Upper lobe of right lung (tissue), 1 donor: ENCODE measurements at regions not wholly inside any gene's neighbourhood (a gene's known extent, or its start where the extent isn't known, plus 50 kb on each side); places are given as distances from the start of the nearest gene placed in this dataset.
A peak's percentile ranks its signal among the peaks of the same experiment; 100 is the strongest.
"Not testable (repeated sequence)": the region's sequence is repeated elsewhere in the genome, so short reads cannot be mapped to it uniquely, and the experiment has no call there.

ENCODE experiments used
- ATAC-seq: fragments of 200-7000 bp; cut with Tn5 transposase; one replicate; pipeline ENCODE4 v1.9.1; 2020; ENCODE audit warnings: mild to moderate bottlenecking, moderate library complexity
- DNase-seq: peaks from one replicate; pipeline ENCODE4 v3.0.0-alpha.2; 2020
- H3K27ac ChIP-seq: fragments of 200-600 bp; one replicate; pipeline ENCODE4 v1.8.0; 2022
- H3K27me3 ChIP-seq: fragments of 200-600 bp; one replicate; pipeline ENCODE4 v1.8.0; 2022; ENCODE audit warnings: mild to moderate bottlenecking
- H3K36me3 ChIP-seq: fragments of 200-600 bp; one replicate; pipeline ENCODE4 v1.8.0; 2022
- H3K4me1 ChIP-seq: fragments of 200-600 bp; one replicate; pipeline ENCODE4 v1.8.0; 2022
- H3K4me3 ChIP-seq: fragments of 200-600 bp; one replicate; pipeline ENCODE4 v1.8.0; 2022; ENCODE audit warnings: mild to moderate bottlenecking
- H3K9me3 ChIP-seq: fragments of 200-600 bp; one replicate; pipeline ENCODE4 v1.8.0; 2022
- intact Hi-C: fragments of 100-400 bp; cut with DNase I; formaldehyde crosslinking; loops from one replicate; pipeline ENCODE4 v1.11.0; 2022
- TF ChIP-seq, protein P1 (sequence below): fragments of 200-600 bp; IDR thresholded peaks from one replicate; pipeline ENCODE4 v1.8.0; 2022; ENCODE audit warnings: antibody characterized with exemption
- donor health status: DM: no; HTN: yes; CAD: no; lungs with severe emphysema.

DNA sequence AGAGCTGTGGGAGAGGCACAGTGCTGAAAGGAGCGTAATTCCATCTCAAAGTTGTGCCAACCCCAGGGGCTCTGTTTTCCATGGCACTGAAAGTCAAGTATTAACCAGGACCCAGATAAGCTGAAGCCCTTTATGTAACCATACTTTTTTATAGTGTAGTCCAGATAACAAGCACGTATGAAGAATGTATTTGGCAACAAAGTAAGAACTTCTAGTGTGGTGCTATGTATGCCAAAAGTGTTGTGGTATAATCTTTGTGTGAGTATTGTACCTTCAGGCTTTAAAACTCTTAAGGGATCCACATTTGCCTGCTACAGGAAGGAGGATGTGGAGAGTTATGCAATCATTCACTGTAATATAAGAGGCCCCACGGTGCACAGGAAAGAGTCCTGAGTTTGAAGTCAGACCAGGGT, 129.4 kb downstream of the IBTK start:
- intact Hi-C loops: no loop called here
- no peaks in the 10 kb centered on the region for H3K4me1 ChIP-seq
- H3K36me3 ChIP-seq: no peaks in the 10 kb centered on the region
- DNase-seq (no peak), ATAC-seq (peak; percentile 16)
- H3K27ac ChIP-seq: no peak overlapping the region
- no peaks in the 10 kb centered on the region for H3K27me3 ChIP-seq
- TF ChIP-seq, protein P1, sequence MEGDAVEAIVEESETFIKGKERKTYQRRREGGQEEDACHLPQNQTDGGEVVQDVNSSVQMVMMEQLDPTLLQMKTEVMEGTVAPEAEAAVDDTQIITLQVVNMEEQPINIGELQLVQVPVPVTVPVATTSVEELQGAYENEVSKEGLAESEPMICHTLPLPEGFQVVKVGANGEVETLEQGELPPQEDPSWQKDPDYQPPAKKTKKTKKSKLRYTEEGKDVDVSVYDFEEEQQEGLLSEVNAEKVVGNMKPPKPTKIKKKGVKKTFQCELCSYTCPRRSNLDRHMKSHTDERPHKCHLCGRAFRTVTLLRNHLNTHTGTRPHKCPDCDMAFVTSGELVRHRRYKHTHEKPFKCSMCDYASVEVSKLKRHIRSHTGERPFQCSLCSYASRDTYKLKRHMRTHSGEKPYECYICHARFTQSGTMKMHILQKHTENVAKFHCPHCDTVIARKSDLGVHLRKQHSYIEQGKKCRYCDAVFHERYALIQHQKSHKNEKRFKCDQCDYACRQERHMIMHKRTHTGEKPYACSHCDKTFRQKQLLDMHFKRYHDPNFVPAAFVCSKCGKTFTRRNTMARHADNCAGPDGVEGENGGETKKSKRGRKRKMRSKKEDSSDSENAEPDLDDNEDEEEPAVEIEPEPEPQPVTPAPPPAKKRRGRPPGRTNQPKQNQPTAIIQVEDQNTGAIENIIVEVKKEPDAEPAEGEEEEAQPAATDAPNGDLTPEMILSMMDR: no peak
- no peak overlapping the region for H3K4me3 ChIP-seq
- no peaks in the 10 kb centered on the region for H3K9me3 ChIP-seq

DNA sequence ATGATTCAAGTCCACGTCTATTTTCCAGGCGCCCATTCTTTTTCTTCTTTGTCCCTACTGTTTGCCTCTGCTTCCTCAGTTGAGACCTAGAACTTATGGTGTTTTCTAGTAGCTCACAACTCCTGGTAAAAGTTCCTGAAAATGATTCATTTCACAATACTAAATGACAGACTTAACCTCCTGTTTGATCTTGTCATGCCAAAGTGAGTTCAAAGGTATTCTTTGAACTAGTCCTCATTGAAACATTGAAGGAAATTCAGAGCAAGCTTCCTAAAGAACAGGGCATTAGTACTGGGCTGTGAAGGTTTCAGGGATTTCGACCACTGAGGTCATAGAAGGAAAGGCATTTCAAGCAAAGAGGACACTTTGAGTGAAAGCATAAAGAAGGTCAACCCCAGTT, 132.8 kb downstream of the IBTK start:
- intact Hi-C loops: no loop called here
- ATAC-seq: no peak
- no peaks in the 10 kb centered on the region for H3K4me1 ChIP-seq

DNA sequence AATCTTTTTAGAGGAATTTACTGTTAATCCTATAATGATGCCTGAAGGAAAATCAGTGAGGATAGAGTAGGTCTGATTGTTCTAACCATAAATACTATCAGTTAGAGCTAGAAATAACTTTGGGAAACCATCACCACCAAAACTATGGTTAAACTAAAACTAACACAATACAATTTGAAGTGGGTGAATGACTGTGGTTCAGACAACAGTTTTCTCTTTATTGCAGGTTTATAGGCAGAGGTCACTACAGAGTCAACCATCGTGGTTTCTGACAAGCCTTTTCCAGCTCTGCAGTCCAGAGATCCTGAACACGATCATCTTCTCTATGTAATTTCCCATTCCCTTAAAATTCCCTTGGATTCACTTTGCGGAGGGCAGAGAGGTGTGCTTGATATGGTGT, 134.3 kb downstream of the IBTK start:
- Histone ChIP-seq H3K4me3 (no peak overlapping the region), H3K27ac (no peak overlapping the region), H3K27me3 (no peaks in the 10 kb centered on the region), H3K36me3 (no peaks in the 10 kb centered on the region), H3K9me3 (no peaks in the 10 kb centered on the region), H3K4me1 (no peaks in the 10 kb centered on the region)
- no peak for ATAC-seq
- intact Hi-C loops: no loop called here
- DNase-seq: no peak
- TF ChIP-seq, protein P1: no peak

More for the DNA sequence above, 132.8 kb downstream of the IBTK start:
- H3K36me3 ChIP-seq: no peaks in the 10 kb centered on the region
- no peaks in the 10 kb centered on the region for H3K9me3 ChIP-seq
- no peaks in the 10 kb centered on the region for H3K27me3 ChIP-seq
- H3K27ac ChIP-seq: no peak overlapping the region
- TF ChIP-seq, protein P1: no peak
- no peak for DNase-seq
- H3K4me3 ChIP-seq: no peak overlapping the region

DNA sequence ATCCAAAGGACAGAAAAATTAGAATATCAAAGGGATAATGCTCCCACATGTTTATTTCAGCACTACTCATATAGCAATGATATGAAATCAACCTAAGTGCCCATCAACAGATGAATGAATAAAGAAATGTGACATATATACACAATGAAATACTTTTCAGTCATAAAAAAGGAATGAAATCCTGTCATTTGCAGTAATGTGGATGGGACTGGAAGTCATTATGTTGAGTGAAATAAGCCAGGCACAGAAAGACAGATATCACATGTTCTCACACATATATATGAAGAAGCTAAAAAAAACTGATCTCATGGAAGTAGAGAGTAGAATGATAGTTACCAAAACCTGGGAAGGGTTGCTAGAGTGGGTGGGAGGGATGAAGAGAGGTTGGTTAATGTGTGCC, 135.7 kb downstream of the IBTK start:
- intact Hi-C loops: no loop called here
- Histone ChIP-seq H3K36me3 (no peaks in the 10 kb centered on the region), H3K27ac (no peak overlapping the region), H3K4me3 (no peak overlapping the region), H3K4me1 (no peaks in the 10 kb centered on the region), H3K9me3 (no peaks in the 10 kb centered on the region), H3K27me3 (no peaks in the 10 kb centered on the region)
- ATAC-seq: no peak
- no peak for DNase-seq
- TF ChIP-seq, protein P1: no peak

DNA sequence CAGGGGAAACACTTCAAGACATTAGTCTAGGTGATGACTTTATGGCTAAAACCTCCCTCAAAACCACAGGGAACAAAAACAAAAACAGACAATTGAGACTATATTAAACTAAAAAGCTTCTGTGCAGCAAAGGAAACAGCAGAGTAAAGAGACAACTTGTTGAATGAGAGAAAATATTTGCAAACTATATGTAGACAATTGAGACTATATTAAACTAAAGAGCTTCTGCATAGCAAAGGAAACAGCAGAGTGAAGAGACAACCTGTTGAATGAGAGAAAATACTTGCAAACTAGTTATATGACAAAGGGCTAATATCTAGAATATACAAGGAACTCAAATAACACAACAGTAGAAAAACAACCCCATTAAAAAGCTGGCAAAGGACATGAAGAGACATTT, 136.4 kb downstream of the IBTK start:
- Histone ChIP-seq H3K9me3 (no peaks in the 10 kb centered on the region), H3K27me3 (no peaks in the 10 kb centered on the region), H3K36me3 (no peaks in the 10 kb centered on the region), H3K27ac (no peak overlapping the region), H3K4me1 (no peaks in the 10 kb centered on the region), H3K4me3 (no peak overlapping the region)
- no peak for DNase-seq
- intact Hi-C loops: no loop called here
- no peak for ATAC-seq
- TF ChIP-seq, protein P1: no peak

DNA sequence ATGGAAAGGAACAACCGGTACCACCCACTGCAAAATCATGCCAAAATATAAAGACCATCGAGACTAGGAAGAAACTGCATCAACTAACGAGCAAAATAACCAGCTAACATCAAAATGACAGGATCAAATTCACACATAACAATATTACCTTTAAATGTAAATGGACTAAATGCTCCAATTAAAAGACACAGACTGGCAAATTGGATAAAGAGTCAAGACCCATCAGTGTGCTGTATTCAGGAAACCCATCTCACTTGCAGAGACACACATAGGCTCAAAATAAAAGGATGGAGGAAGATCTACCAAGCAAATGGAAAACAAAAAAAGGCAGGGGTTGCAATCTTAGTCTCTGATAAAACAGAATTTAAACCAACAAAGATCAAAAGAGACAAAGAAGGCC, 144.4 kb downstream of the IBTK start:
- H3K27me3 ChIP-seq, intact Hi-C loops, H3K4me1 ChIP-seq, H3K36me3 ChIP-seq, H3K27ac ChIP-seq, H3K9me3 ChIP-seq, H3K4me3 ChIP-seq, DNase-seq, ATAC-seq: not testable (repeated sequence)

DNA sequence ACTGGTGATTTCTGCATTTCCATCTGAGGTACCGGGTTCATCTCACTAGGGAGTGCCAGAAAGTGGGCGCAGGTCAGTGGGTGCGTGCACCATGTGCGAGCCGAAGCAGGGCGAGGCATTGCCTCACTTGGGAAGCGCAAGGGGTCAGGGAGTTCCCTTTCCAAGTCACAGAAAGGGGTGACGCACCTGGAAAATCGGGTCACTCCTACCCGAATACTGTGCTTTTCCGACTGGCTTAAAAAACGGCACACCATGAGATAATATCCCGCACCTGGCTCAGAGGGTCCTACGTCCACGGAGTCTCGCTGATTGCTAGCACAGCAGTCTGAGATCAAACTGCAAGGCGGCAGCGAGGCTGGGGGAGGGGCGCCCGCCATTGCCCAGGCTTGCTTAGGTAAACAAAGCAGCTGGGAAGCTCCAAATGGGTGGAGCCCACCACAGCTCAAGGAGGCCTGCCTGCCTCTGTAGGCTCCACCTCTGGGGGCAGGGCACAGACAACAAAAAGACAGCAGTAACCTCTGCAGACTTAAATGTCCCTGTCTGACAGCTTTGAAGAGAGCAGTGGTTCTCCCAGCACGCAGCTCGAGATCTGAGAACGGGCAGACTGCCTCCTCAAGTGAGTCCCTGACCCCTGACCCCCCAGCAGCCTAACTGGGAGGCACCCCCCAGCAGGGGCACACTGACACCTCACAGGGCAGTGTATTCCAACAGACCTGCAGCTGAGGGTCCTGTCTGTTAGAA, 146.0 kb downstream of the IBTK start:
- ATAC-seq, H3K4me1 ChIP-seq, intact Hi-C loops, DNase-seq, H3K27me3 ChIP-seq, H3K36me3 ChIP-seq, H3K9me3 ChIP-seq, H3K27ac ChIP-seq, H3K4me3 ChIP-seq: not testable (repeated sequence)

DNA sequence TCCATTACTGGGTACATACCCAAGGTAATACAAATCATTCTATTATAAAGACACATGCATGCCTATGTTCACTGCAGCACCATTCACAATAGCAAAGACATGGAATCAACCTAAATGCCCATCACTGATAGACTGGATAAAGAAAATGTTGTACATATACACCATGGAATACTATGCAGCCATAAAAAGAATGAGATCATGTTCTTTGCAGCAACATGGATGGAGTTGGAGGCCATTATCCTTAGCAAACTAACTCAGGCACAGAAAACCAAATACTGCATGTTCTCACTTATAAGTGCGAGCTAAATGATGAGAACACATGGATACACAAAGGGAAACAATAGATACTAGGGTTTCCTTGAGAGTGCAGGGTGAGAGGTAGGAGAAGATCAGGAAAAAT, 146.8 kb downstream of the IBTK start:
- H3K27ac ChIP-seq, H3K4me3 ChIP-seq, H3K36me3 ChIP-seq, DNase-seq, intact Hi-C loops, H3K4me1 ChIP-seq, H3K27me3 ChIP-seq, ATAC-seq, H3K9me3 ChIP-seq: not testable (repeated sequence)
